Peyer's patch (tissue), 4 donors: ENCODE measurements at regions not wholly inside any gene's neighbourhood (a gene's known extent, or its start where the extent isn't known, plus 50 kb on each side); places are given as distances from the start of the nearest gene placed in this dataset.

ENCODE experiments used
- DNase-seq, 3 donors: peaks; one replicate each; pipeline ENCODE4 v3.0.0-alpha.2; 2017 to 2019
- H3K27ac ChIP-seq, 4 donors: fragments of 200-600 bp; sonication (generic); one replicate each; pipeline ENCODE4 v1.5.1; 2016 to 2019
- H3K27me3 ChIP-seq, 2 donors: fragments of 200-600 bp; sonication (generic); one replicate each; pipeline ENCODE4 v1.5.1; 2019
- H3K36me3 ChIP-seq, 3 donors: fragments of 200-600 bp; sonication (generic); one replicate each; pipeline ENCODE4 v1.5.1; 2016 to 2019
- H3K4me1 ChIP-seq, 4 donors: fragments of 200-600 bp; sonication (generic); one replicate each; pipeline ENCODE4 v1.5.1; 2016 to 2019
- H3K4me3 ChIP-seq, 4 donors: fragments of 200-600 bp; sonication (generic); 1 replicate in 3 of 4; 2 replicates in 1 of 4; pipeline ENCODE4 v1.5.1; 2016 to 2019; ENCODE audit warnings: mild to moderate bottlenecking in 1 of 4
- H3K9me3 ChIP-seq, 4 donors: fragments of 200-600 bp; sonication (generic); one replicate each; pipeline ENCODE4 v1.5.1; 2016 to 2019; ENCODE audit warnings: mild to moderate bottlenecking in 1 of 4
- CTCF ChIP-seq, 6 experiments: fragments of 450-650 bp in 4 of 6; fragments of 200-600 bp in 2 of 6; sonication (generic) in 1 of 6; IDR thresholded peaks; one replicate each; pipeline ENCODE4 v1.5.1; 2017 to 2019; ENCODE audit warnings: antibody characterized with exemption in 6 of 6, mild to moderate bottlenecking in 3 of 6, moderate library complexity in 1 of 6
- POLR2A ChIP-seq, 2 donors: fragments of 450-650 bp; IDR thresholded peaks; one replicate each; pipeline ENCODE4 v1.5.1; 2017; ENCODE audit warnings: antibody characterized with exemption in 2 of 2, mild to moderate bottlenecking in 2 of 2, moderate library complexity in 2 of 2

- Histone ChIP-seq H3K4me1 (no peaks in the 10 kb centered on the region), H3K27me3 (no peaks in the 10 kb centered on the region)
- DNase-seq, result no peak
Observed at GRCh38 chr1:22196041-22196440, 53.1 kb upstream of the WNT4 start.

GRCh38 chr1:22196641-22197040 is 53.7 kb upstream of the WNT4 start:
- no peaks in the 10 kb centered on the region for H3K36me3 ChIP-seq
- no peak overlapping the region for H3K4me3 ChIP-seq
- no peaks in the 10 kb centered on the region for H3K27me3 ChIP-seq
- no peak for DNase-seq
- H3K4me1 ChIP-seq, result no peaks in the 10 kb centered on the region
- TF ChIP-seq CTCF (IDR thresholded peaks at IDR 0.05) (no peak), POLR2A (IDR thresholded peaks at IDR 0.05) (no peak)
- H3K27ac ChIP-seq, result no peak overlapping the region
- H3K9me3 ChIP-seq, result no peaks in the 10 kb centered on the region

More at GRCh38 chr1:22196041-22196440, 53.1 kb upstream of the WNT4 start:
- H3K27ac ChIP-seq, result no peak overlapping the region
- H3K9me3 ChIP-seq, result no peaks in the 10 kb centered on the region
- no peak for TF ChIP-seq POLR2A (IDR thresholded peaks at IDR 0.05)
- TF ChIP-seq CTCF (IDR thresholded peaks at IDR 0.05), result no peak
- H3K4me3 ChIP-seq, result no peak overlapping the region
- H3K36me3 ChIP-seq, result no peaks in the 10 kb centered on the region

GRCh38 chr1:22197644-22198043 is 54.7 kb upstream of the WNT4 start:
- H3K27ac ChIP-seq, result no peak overlapping the region
- no peaks in the 10 kb centered on the region for H3K27me3 ChIP-seq
- H3K4me1 ChIP-seq, result no peaks in the 10 kb centered on the region
- no peaks in the 10 kb centered on the region for H3K9me3 ChIP-seq
- no peaks in the 10 kb centered on the region for H3K36me3 ChIP-seq
- DNase-seq, result no peak
- no peak overlapping the region for H3K4me3 ChIP-seq
- TF ChIP-seq CTCF (IDR thresholded peaks at IDR 0.05), result no peak
- TF ChIP-seq POLR2A (IDR thresholded peaks at IDR 0.05), result no peak

- no peaks in the 10 kb centered on the region for H3K27me3 ChIP-seq
- no peaks in the 10 kb centered on the region for H3K9me3 ChIP-seq
- no peak for DNase-seq
Observed at GRCh38 chr1:22201023-22201422, 58.1 kb upstream of the WNT4 start.

GRCh38 chr1:22203335-22203734 is 60.4 kb upstream of the WNT4 start:
- Histone ChIP-seq H3K27me3 (no peaks in the 10 kb centered on the region), H3K9me3 (no peaks in the 10 kb centered on the region), H3K4me1 (no peaks in the 10 kb centered on the region), H3K27ac (no peak overlapping the region), H3K4me3 (no peak overlapping the region), H3K36me3 (no peaks in the 10 kb centered on the region)
- TF ChIP-seq CTCF (IDR thresholded peaks at IDR 0.05) (no peak), POLR2A (IDR thresholded peaks at IDR 0.05) (no peak)
- DNase-seq, result no peak

More at GRCh38 chr1:22201023-22201422, 58.1 kb upstream of the WNT4 start:
- Histone ChIP-seq H3K27ac (no peak overlapping the region), H3K36me3 (no peaks in the 10 kb centered on the region), H3K4me3 (no peak overlapping the region), H3K4me1 (no peaks in the 10 kb centered on the region)
- TF ChIP-seq POLR2A (IDR thresholded peaks at IDR 0.05) (no peak), CTCF (IDR thresholded peaks at IDR 0.05) (no peak)
